ENCODE measurements at regions not wholly inside any gene's neighbourhood (a gene's known extent, or its start where the extent isn't known, plus 50 kb on each side); places are given as distances from the start of the nearest gene placed in this dataset.
A peak's percentile ranks its signal among the peaks of the same experiment; 100 is the strongest.

DNA sequence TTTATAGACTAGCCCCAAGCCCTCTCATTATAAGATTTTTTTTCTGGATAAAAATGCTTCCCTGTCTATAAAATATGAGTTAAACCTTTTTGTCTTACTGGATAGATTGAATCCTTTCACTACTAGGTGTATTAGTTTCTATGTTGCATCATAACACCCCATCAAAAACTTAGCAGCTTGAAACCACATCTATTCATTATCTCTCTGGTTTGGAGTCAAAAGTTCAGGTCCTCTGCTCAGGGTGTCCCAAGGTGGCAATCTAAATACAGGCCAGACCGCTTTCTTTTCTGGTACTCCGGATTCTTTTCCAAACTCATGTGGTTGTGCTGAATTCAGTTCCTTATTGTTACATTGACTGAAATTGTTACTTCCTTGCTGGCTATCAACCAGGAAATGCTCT, 515.5 kb downstream of the PDHA2 start:
- no peaks in the 10 kb centered on the region for H3K27me3 Mint-ChIP-seq (ENCODE audit: low read depth)
- peaks cover 12% of the 10 kb centered on the region for H3K4me1 Mint-ChIP-seq
- no peaks in the 10 kb centered on the region for H3K9me3 Mint-ChIP-seq
- H3K27ac Mint-ChIP-seq: peak overlapping the region; percentile 19 to 90 (median 42)
- no peak overlapping the region for H3K4me3 Mint-ChIP-seq
- H3K36me3 Mint-ChIP-seq (ENCODE audit: low read depth): no peaks in the 10 kb centered on the region
- TF ChIP-seq, protein P1, sequence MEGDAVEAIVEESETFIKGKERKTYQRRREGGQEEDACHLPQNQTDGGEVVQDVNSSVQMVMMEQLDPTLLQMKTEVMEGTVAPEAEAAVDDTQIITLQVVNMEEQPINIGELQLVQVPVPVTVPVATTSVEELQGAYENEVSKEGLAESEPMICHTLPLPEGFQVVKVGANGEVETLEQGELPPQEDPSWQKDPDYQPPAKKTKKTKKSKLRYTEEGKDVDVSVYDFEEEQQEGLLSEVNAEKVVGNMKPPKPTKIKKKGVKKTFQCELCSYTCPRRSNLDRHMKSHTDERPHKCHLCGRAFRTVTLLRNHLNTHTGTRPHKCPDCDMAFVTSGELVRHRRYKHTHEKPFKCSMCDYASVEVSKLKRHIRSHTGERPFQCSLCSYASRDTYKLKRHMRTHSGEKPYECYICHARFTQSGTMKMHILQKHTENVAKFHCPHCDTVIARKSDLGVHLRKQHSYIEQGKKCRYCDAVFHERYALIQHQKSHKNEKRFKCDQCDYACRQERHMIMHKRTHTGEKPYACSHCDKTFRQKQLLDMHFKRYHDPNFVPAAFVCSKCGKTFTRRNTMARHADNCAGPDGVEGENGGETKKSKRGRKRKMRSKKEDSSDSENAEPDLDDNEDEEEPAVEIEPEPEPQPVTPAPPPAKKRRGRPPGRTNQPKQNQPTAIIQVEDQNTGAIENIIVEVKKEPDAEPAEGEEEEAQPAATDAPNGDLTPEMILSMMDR (IDR thresholded peaks at IDR 0.05; ENCODE audit: unreplicated experiment in 3 of 3): no peak

DNA sequence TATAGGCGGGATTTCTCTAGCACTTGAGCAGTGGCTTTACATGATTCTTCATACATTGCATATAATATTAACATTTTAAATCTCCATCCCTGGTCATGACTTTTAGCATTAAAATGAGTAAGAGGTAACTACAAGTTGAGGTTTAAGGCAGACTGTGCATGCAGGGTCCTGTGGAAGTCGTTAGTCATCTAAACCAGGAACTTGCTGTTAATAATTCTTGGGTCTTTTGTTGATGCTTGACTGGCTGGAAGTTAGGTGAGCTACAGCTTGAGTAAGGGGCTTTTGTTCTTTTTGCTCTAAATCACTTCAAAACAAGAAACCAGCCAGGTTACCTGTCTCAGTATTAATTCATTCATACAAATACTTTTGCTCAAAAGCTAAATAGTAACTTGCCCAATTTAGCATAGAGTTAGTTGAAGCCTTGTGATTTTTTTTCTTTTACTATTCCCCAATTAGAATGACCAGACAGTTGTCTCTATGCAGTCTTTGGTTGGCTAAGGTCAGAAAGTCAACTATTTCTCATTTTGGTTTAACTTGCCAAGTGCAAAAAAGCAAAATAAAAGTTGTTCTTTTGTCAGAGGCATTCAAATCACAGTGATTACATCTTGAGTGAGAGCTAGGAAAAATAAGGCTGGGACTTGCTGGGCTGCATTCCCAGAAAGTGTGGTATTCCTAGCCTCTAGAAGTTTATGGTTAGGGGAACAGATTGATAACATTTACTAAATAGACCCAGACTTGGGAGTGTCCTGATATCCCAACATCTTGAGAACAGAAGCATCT, 516.9 kb downstream of the PDHA2 start:
- TF ChIP-seq, protein P1 (IDR thresholded peaks at IDR 0.05; ENCODE audit: unreplicated experiment in 3 of 3): no peak
- H3K4me1 Mint-ChIP-seq: peaks cover 12% of the 10 kb centered on the region
- no peaks in the 10 kb centered on the region for H3K9me3 Mint-ChIP-seq
- H3K27ac Mint-ChIP-seq: peak overlapping the region; percentile 78 to 91 (median 90)
- no peaks in the 10 kb centered on the region for H3K27me3 Mint-ChIP-seq (ENCODE audit: low read depth)
- H3K36me3 Mint-ChIP-seq (ENCODE audit: low read depth): no peaks in the 10 kb centered on the region
- H3K4me3 Mint-ChIP-seq: no peak overlapping the region

DNA sequence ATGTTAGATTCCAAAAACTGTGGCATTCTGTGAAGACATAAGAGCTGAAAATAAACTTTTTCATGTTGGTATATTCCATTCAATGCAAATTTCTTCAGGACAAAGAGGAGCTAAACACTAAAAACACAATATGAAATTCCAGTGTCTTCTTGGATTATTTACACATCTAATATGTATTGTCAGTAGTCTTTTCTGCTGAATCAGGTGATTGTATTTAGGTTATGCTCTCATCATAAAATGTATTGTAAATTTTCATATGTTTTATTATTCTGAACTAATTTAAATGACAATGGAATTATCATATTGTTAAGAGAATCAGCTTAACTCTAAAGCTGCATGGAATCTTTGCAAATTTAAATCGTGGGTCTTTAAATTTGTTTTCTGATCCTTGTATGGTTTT, 526.7 kb downstream of the PDHA2 start:
- TF ChIP-seq, protein P1 (IDR thresholded peaks at IDR 0.05; ENCODE audit: unreplicated experiment in 3 of 3): no peak

GRCh38 chr4:96375367-96375766, 535.5 kb downstream of the PDHA2 start:
- H3K27ac Mint-ChIP-seq: no peak overlapping the region
- TF ChIP-seq, protein P1 (IDR thresholded peaks at IDR 0.05; ENCODE audit: unreplicated experiment in 3 of 3): no peak
- H3K27me3 Mint-ChIP-seq (ENCODE audit: low read depth): no peaks in the 10 kb centered on the region
- H3K4me1 Mint-ChIP-seq: no peaks in the 10 kb centered on the region
- H3K4me3 Mint-ChIP-seq: no peak overlapping the region
- no peaks in the 10 kb centered on the region for H3K36me3 Mint-ChIP-seq (ENCODE audit: low read depth)
- peaks cover 2% of the 10 kb centered on the region for H3K9me3 Mint-ChIP-seq

More for the DNA sequence above, 526.7 kb downstream of the PDHA2 start:
- Mint-ChIP-seq H3K27ac (no peak overlapping the region), H3K27me3 (ENCODE audit: low read depth) (no peaks in the 10 kb centered on the region), H3K9me3 (peaks cover 10% of the 10 kb centered on the region), H3K36me3 (ENCODE audit: low read depth) (no peaks in the 10 kb centered on the region), H3K4me1 (no peaks in the 10 kb centered on the region), H3K4me3 (no peak overlapping the region)

GRCh38 chr4:96379524-96379923, 539.6 kb downstream of the PDHA2 start:
- no peak overlapping the region for H3K27ac Mint-ChIP-seq
- H3K36me3 Mint-ChIP-seq (ENCODE audit: low read depth): no peaks in the 10 kb centered on the region
- H3K4me1 Mint-ChIP-seq: no peaks in the 10 kb centered on the region
- TF ChIP-seq, protein P1 (IDR thresholded peaks at IDR 0.05; ENCODE audit: unreplicated experiment in 3 of 3): no peak
- H3K27me3 Mint-ChIP-seq (ENCODE audit: low read depth): no peaks in the 10 kb centered on the region
- H3K4me3 Mint-ChIP-seq: no peak overlapping the region
- H3K9me3 Mint-ChIP-seq: no peaks in the 10 kb centered on the region

GRCh38 chr4:96380106-96380505, 540.2 kb downstream of the PDHA2 start:
- TF ChIP-seq, protein P1 (IDR thresholded peaks at IDR 0.05; ENCODE audit: unreplicated experiment in 3 of 3): no peak
- H3K4me3 Mint-ChIP-seq: no peak overlapping the region
- no peak overlapping the region for H3K27ac Mint-ChIP-seq
- H3K27me3 Mint-ChIP-seq (ENCODE audit: low read depth): no peaks in the 10 kb centered on the region
- no peaks in the 10 kb centered on the region for H3K36me3 Mint-ChIP-seq (ENCODE audit: low read depth)
- no peaks in the 10 kb centered on the region for H3K9me3 Mint-ChIP-seq
- no peaks in the 10 kb centered on the region for H3K4me1 Mint-ChIP-seq
